K562 (cell line): ENCODE measurements at regions not wholly inside any gene's neighbourhood (a gene's known extent, or its start where the extent isn't known, plus 50 kb on each side); places are given as distances from the start of the nearest gene placed in this dataset.
A peak's percentile ranks its signal among the peaks of the same experiment; 100 is the strongest.

Source experiments
- BRF2 ChIP-seq: IDR thresholded peaks from 3 replicates; pipeline ENCODE4 v1.6.1; 2011; ENCODE audit warnings: borderline replicate concordance, mild to moderate bottlenecking; ENCODE audit not compliant: insufficient read length, insufficient read depth
- MIER1 ChIP-seq: fragments of 450-650 bp; IDR thresholded peaks from 2 replicates; pipeline ENCODE4 v1.6.1; 2016; ENCODE audit warnings: antibody characterized with exemption, mild to moderate bottlenecking, low read depth
- RBM39 ChIP-seq: fragments of 200-400 bp; formaldehyde crosslinking; optimal IDR thresholded peaks from 2 replicates; pipeline ENCODE3; 2018; ENCODE audit warnings: low read depth, low read length
- XRCC3 ChIP-seq: fragments of 450-650 bp; IDR thresholded peaks from 2 replicates; pipeline ENCODE4 v1.6.1; 2017; ENCODE audit warnings: mild to moderate bottlenecking, moderate library complexity
- ZNF384 ChIP-seq: IDR thresholded peaks from 2 replicates; pipeline ENCODE4 v1.6.1; 2012; ENCODE audit warnings: low read depth, low read length, improper control_type of control experiment
- ZNF431 ChIP-seq: sonication (generic); formaldehyde crosslinking; IDR thresholded peaks from 2 replicates; pipeline ENCODE4 v1.8.0; 2022; ENCODE audit warnings: mild to moderate bottlenecking, missing genetic modification reagents
- ZNF583 ChIP-seq: fragments of 250-450 bp; sonication (Bioruptor Pico); IDR thresholded peaks from 2 replicates; pipeline ENCODE4 v1.4.0; 2020
- ZNF740 ChIP-seq, 3 experiments: fragments of 200-800 bp in 1 of 3; sonication (Bioruptor generic) in 1 of 3; sonication (generic) in 1 of 3; formaldehyde crosslinking in 1 of 3; IDR thresholded peaks; 2 replicates each; pipeline versions ENCODE4 v1.6.1 to v1.8.0; 2016 to 2022; ENCODE audit warnings: mild to moderate bottlenecking in 2 of 3, missing compliant biosample characterization in 2 of 3, missing genetic modification characterization in 2 of 3, missing genetic modification reagents in 1 of 3
- TF ChIP-seq, protein P1 (sequence below): fragments of 200-800 bp; sonication (Bioruptor generic); IDR thresholded peaks from 2 replicates; pipeline ENCODE4 v1.6.1; 2017; ENCODE audit warnings: missing genetic modification characterization, missing compliant biosample characterization

GRCh38 chr1:224498574-224499170 lies 64.1 kb upstream of the WDR26 start (continued):
- TF ChIP-seq RBM39 (no peak), ZNF431 (CRISPR knock-in tag) (peak; percentile 44; the same call in 1 of the 2 replicates), BRF2 (no peak), ZNF740 (CRISPR knock-in tag; IDR thresholded peaks at IDR 0.05) (0 out of 2 replicates have a peak, but pooled peaks have one; percentile 28), ZNF740 (tag; IDR thresholded peaks at IDR 0.05) (no peak), XRCC3 (no peak), MIER1 (no peak), ZNF384 (no peak), ZNF583 (CRISPR knock-in tag) (0 out of 2 replicates have a peak, but pooled peaks have one; percentile 12)
- TF ChIP-seq, protein P1, sequence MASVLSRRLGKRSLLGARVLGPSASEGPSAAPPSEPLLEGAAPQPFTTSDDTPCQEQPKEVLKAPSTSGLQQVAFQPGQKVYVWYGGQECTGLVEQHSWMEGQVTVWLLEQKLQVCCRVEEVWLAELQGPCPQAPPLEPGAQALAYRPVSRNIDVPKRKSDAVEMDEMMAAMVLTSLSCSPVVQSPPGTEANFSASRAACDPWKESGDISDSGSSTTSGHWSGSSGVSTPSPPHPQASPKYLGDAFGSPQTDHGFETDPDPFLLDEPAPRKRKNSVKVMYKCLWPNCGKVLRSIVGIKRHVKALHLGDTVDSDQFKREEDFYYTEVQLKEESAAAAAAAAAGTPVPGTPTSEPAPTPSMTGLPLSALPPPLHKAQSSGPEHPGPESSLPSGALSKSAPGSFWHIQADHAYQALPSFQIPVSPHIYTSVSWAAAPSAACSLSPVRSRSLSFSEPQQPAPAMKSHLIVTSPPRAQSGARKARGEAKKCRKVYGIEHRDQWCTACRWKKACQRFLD (CRISPR knock-in tag), result no peak
